Stomach (tissue), 8 donors: ENCODE measurements at regions not wholly inside any gene's neighbourhood (a gene's known extent, or its start where the extent isn't known, plus 50 kb on each side); places are given as distances from the start of the nearest gene placed in this dataset.

Source experiments
- DNase-seq, 2 donors: peaks; one replicate each; pipeline versions ENCODE4 v3.0.0 to v3.0.0-alpha.2; 2013 to 2019
- H3K27ac ChIP-seq, 5 donors: fragments of 200-600 bp in 4 of 5; sonication (generic) in 4 of 5; one replicate each; pipeline ENCODE4 v1.5.1; 2013 to 2019; ENCODE audit warnings: mild to moderate bottlenecking in 1 of 5, moderate library complexity in 1 of 5
- H3K27me3 ChIP-seq, 3 donors: fragments of 200-600 bp; sonication (generic); one replicate each; pipeline ENCODE4 v1.5.1; 2017 to 2019; ENCODE audit warnings: mixed run types in 1 of 3
- H3K36me3 ChIP-seq, 4 donors: fragments of 200-600 bp; sonication (generic); 1 replicate in 3 of 4; 2 replicates in 1 of 4; pipeline ENCODE4 v1.5.1; 2016 to 2019
- H3K4me1 ChIP-seq, 4 donors: fragments of 200-600 bp; sonication (generic); one replicate each; pipeline ENCODE4 v1.5.1; 2016 to 2019
- H3K4me3 ChIP-seq, 4 donors: fragments of 200-600 bp; sonication (generic) in 3 of 4; one replicate each; pipeline ENCODE4 v1.5.1; 2016 to 2019; ENCODE audit warnings: mild to moderate bottlenecking in 1 of 4
- H3K9me3 ChIP-seq, 4 donors: fragments of 200-600 bp; sonication (generic); one replicate each; pipeline ENCODE4 v1.5.1; 2016 to 2019
- CTCF ChIP-seq, 7 experiments: fragments of 450-650 bp in 4 of 7; fragments of 200-600 bp in 3 of 7; sonication (generic) in 3 of 7; IDR thresholded peaks; one replicate each; pipeline ENCODE4 v1.5.1; 2016 to 2019; ENCODE audit warnings: antibody characterized with exemption in 7 of 7, control low read depth in 2 of 7, mild to moderate bottlenecking in 1 of 7
- EP300 ChIP-seq: sonication (generic); formaldehyde crosslinking; IDR thresholded peaks from one replicate; pipeline ENCODE4 v1.6.1; 2017; ENCODE audit warnings: antibody characterized with exemption
- POLR2A ChIP-seq, 4 donors: fragments of 450-650 bp; IDR thresholded peaks; one replicate each; pipeline ENCODE4 v1.6.1; 2016; ENCODE audit warnings: antibody characterized with exemption in 4 of 4, control low read depth in 2 of 4, mild to moderate bottlenecking in 1 of 4, moderate library complexity in 1 of 4
- POLR2AphosphoS5 ChIP-seq, 3 donors: sonication (generic); formaldehyde crosslinking; IDR thresholded peaks; one replicate each; pipeline ENCODE4 v1.6.1; 2016; ENCODE audit warnings: antibody characterized with exemption in 3 of 3
- whole genome bisulfite sequencing, 5 donors: extraction: QIAGEN DNeasy Blood & Tissue Kit in 3 of 5; methylation state at CpG; one replicate each; pipeline versions ENCODE4 v1.1.5 to v1.1.7; 2013 to 2018; 5-methylcytosine and 5-hydroxymethylcytosine counted together
- intact Hi-C: fragments of 100-400 bp; cut with DNase I; formaldehyde crosslinking; loops from one replicate; pipeline ENCODE4 v1.15.1; 2023; ENCODE audit warnings: low total_unique reads
- donor health status: healthy with polysubstance abuse.
- donor health status: Bipolar disorder and iron deficiency.
- donor health status: healthy.

- intact Hi-C loops, result no loop called here
- 72 to 80% (median 73%) methylated on average over 3 of the region's 3 CpGs for WGBS, 5 donors
Observed at GRCh38 chr9:119768266-119768665, 399.0 kb upstream of the BRINP1 start.

GRCh38 chr9:119765632-119766175 lies 396.5 kb upstream of the BRINP1 start:
- intact Hi-C loops, result no loop called here
- Histone ChIP-seq H3K4me1 (no peaks in the 10 kb centered on the region), H3K27me3 (no peaks in the 10 kb centered on the region), H3K9me3 (no peaks in the 10 kb centered on the region), H3K27ac (no peak overlapping the region), H3K4me3 (no peak overlapping the region), H3K36me3 (no peaks in the 10 kb centered on the region)
- 58 to 76% (median 67%) methylated on average over 2 of the region's 2 CpGs for WGBS, 5 donors
- DNase-seq, result no peak
- TF ChIP-seq EP300, result no peak
- TF ChIP-seq CTCF (IDR thresholded peaks at IDR 0.05), result no peak
- no peak for TF ChIP-seq POLR2AphosphoS5 (IDR thresholded peaks at IDR 0.05)
- no peak for TF ChIP-seq POLR2A (IDR thresholded peaks at IDR 0.05)

More at GRCh38 chr9:119768266-119768665, 399.0 kb upstream of the BRINP1 start:
- no peaks in the 10 kb centered on the region for H3K4me1 ChIP-seq
- H3K9me3 ChIP-seq, result no peaks in the 10 kb centered on the region
- no peaks in the 10 kb centered on the region for H3K27me3 ChIP-seq
- H3K4me3 ChIP-seq, result no peak overlapping the region
- no peaks in the 10 kb centered on the region for H3K36me3 ChIP-seq
- no peak for DNase-seq
- TF ChIP-seq CTCF (IDR thresholded peaks at IDR 0.05) (no peak), EP300 (no peak), POLR2A (IDR thresholded peaks at IDR 0.05) (no peak), POLR2AphosphoS5 (IDR thresholded peaks at IDR 0.05) (no peak)
- no peak overlapping the region for H3K27ac ChIP-seq

GRCh38 chr9:119763260-119763659 lies 394.0 kb upstream of the BRINP1 start:
- DNase-seq, result no peak
- no peaks in the 10 kb centered on the region for H3K9me3 ChIP-seq
- no peaks in the 10 kb centered on the region for H3K4me1 ChIP-seq
- H3K36me3 ChIP-seq, result no peaks in the 10 kb centered on the region
- H3K4me3 ChIP-seq, result no peak overlapping the region
- no peak overlapping the region for H3K27ac ChIP-seq
- intact Hi-C loops, result no loop called here
- H3K27me3 ChIP-seq, result peaks cover 0 to 6% (median 0%) of the 10 kb centered on the region in 3 donors
- no peak for TF ChIP-seq POLR2AphosphoS5 (IDR thresholded peaks at IDR 0.05)
- TF ChIP-seq EP300, result no peak
- no peak for TF ChIP-seq CTCF (IDR thresholded peaks at IDR 0.05)
- no peak for TF ChIP-seq POLR2A (IDR thresholded peaks at IDR 0.05)
- WGBS, 5 donors, result 25 to 30% (median 28%) methylated on average over 3 of the region's 3 CpGs

- H3K9me3 ChIP-seq, result no peaks in the 10 kb centered on the region
- no peak overlapping the region for H3K4me3 ChIP-seq
- no peaks in the 10 kb centered on the region for H3K36me3 ChIP-seq
- no peak overlapping the region for H3K27ac ChIP-seq
- no peaks in the 10 kb centered on the region for H3K4me1 ChIP-seq
- no peak for DNase-seq
- intact Hi-C loops, result no loop called here
- TF ChIP-seq CTCF (IDR thresholded peaks at IDR 0.05) (no peak), POLR2AphosphoS5 (IDR thresholded peaks at IDR 0.05) (no peak), EP300 (no peak), POLR2A (IDR thresholded peaks at IDR 0.05) (no peak)
- 76 to 88% (median 83%) methylated on average over 2 of the region's 2 CpGs for WGBS, 5 donors
- H3K27me3 ChIP-seq, result peaks cover 0 to 6% (median 0%) of the 10 kb centered on the region in 3 donors
Observed at GRCh38 chr9:119761812-119762211, 392.6 kb upstream of the BRINP1 start.
